Ovary (tissue), 7 donors: ENCODE measurements at regions not wholly inside any gene's neighbourhood (a gene's known extent, or its start where the extent isn't known, plus 50 kb on each side); places are given as distances from the start of the nearest gene placed in this dataset.

ENCODE experiments used
- DNase-seq, 5 donors: peaks; one replicate each; pipeline ENCODE4 v3.0.0-alpha.2; 2019 to 2020
- H3K27ac ChIP-seq, 2 donors: fragments of 200-600 bp; one replicate each; pipeline versions ENCODE4 v1.5.1 to v1.8.0; 2019 to 2022
- H3K27me3 ChIP-seq: fragments of 200-600 bp; one replicate; pipeline ENCODE4 v1.8.0; 2022
- H3K36me3 ChIP-seq: fragments of 200-600 bp; sonication (generic); one replicate; pipeline ENCODE4 v1.5.1; 2019
- H3K4me1 ChIP-seq: one replicate; pipeline ENCODE4 v1.8.1; 2013; ENCODE audit warnings: mild to moderate bottlenecking, moderate library complexity; ENCODE audit not compliant: insufficient read depth
- H3K4me3 ChIP-seq: fragments of 200-600 bp; sonication (generic); one replicate; pipeline ENCODE4 v1.5.1; 2017
- H3K9me3 ChIP-seq, 2 donors: fragments of 200-600 bp in 1 of 2; sonication (generic) in 1 of 2; one replicate each; pipeline versions ENCODE4 v1.5.1 to v1.8.1; 2013 to 2019; ENCODE audit warnings: mild to moderate bottlenecking in 1 of 2, moderate library complexity in 1 of 2
- EP300 ChIP-seq: sonication (generic); formaldehyde crosslinking; IDR thresholded peaks from one replicate; pipeline ENCODE4 v1.6.1; 2017; ENCODE audit warnings: antibody characterized with exemption
- POLR2A ChIP-seq: fragments of 450-650 bp; IDR thresholded peaks from one replicate; pipeline ENCODE4 v1.6.1; 2017; ENCODE audit warnings: antibody characterized with exemption, mild to moderate bottlenecking, moderate library complexity
- WGBS, 3 donors: extraction: QIAGEN DNeasy Blood & Tissue Kit in 1 of 3; methylation state at CpG; one replicate each; pipeline versions ENCODE4 v1.1.5 to v1.1.7; 2013 to 2017; 5-methylcytosine and 5-hydroxymethylcytosine counted together
- intact Hi-C, 4 donors: fragments of 100-400 bp; cut with DNase I; formaldehyde crosslinking; loops; one replicate each; pipeline versions ENCODE4 v1.11.0 to v1.15.1; 2022 to 2023
- TF ChIP-seq, protein P1 (sequence below), 3 donors: fragments of 450-650 bp in 2 of 3; fragments of 200-600 bp in 1 of 3; IDR thresholded peaks; one replicate each; pipeline versions ENCODE4 v1.5.1 to v1.8.0; 2016 to 2022; ENCODE audit warnings: antibody characterized with exemption in 3 of 3, mild to moderate bottlenecking in 1 of 3
- donor health status: DM: no; HTN: no; CAD: no; lungs with moderate emphysema.
- donor health status: DM: no; HTN: no; CAD: no.
- donor health status: Bipolar disorder and iron deficiency.
- donor health status: DM: no; HTN: no; CAD: no.
- donor health status: DM: yes; HTN: yes; CAD: no.

- H3K9me3 ChIP-seq = no peaks in the 10 kb centered on the region
- no peak overlapping the region for H3K27ac ChIP-seq
- no peak overlapping the region for H3K4me3 ChIP-seq
- 19 to 36% (median 23%) methylated on average over 2 of the region's 2 CpGs for WGBS, 3 donors
- DNase-seq = no peak
- TF ChIP-seq EP300 (no peak), POLR2A (no peak)
- TF ChIP-seq, protein P1, sequence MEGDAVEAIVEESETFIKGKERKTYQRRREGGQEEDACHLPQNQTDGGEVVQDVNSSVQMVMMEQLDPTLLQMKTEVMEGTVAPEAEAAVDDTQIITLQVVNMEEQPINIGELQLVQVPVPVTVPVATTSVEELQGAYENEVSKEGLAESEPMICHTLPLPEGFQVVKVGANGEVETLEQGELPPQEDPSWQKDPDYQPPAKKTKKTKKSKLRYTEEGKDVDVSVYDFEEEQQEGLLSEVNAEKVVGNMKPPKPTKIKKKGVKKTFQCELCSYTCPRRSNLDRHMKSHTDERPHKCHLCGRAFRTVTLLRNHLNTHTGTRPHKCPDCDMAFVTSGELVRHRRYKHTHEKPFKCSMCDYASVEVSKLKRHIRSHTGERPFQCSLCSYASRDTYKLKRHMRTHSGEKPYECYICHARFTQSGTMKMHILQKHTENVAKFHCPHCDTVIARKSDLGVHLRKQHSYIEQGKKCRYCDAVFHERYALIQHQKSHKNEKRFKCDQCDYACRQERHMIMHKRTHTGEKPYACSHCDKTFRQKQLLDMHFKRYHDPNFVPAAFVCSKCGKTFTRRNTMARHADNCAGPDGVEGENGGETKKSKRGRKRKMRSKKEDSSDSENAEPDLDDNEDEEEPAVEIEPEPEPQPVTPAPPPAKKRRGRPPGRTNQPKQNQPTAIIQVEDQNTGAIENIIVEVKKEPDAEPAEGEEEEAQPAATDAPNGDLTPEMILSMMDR (IDR thresholded peaks at IDR 0.05) = no peak
- intact Hi-C loops = no loop called here
- no peaks in the 10 kb centered on the region for H3K4me1 ChIP-seq
- no peaks in the 10 kb centered on the region for H3K27me3 ChIP-seq
- no peaks in the 10 kb centered on the region for H3K36me3 ChIP-seq
Observed at GRCh38 chr6:9464583-9464982, 950.3 kb downstream of the TFAP2A start.

DNA sequence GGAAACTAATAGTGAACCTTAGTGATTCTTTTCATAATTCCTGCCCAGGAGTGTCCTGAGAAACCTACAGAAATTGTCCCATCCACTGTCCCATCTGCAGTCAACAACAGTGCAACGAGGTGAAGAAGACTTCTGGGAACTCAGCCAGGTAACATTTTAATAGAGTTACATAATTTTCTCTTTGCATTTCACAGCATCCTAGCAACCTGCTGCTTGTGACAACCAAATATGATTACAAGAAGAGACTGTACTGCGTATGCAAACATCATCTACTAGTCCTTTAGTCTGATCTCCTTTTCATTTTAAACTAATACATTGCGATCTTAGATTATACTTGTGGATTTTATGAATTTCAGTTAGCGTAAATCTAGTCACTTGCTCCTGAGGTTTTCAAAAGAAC is 951.6 kb downstream of the TFAP2A start:
- 71 to 81% (median 72%) methylated on average over 4 of the region's 4 CpGs for WGBS, 3 donors
- no peaks in the 10 kb centered on the region for H3K9me3 ChIP-seq
- no peak for DNase-seq
- H3K4me1 ChIP-seq = no peaks in the 10 kb centered on the region
- no peaks in the 10 kb centered on the region for H3K36me3 ChIP-seq
- intact Hi-C loops = no loop called here
- no peak overlapping the region for H3K27ac ChIP-seq
- no peak overlapping the region for H3K4me3 ChIP-seq
- H3K27me3 ChIP-seq = no peaks in the 10 kb centered on the region
- no peak for TF ChIP-seq EP300
- TF ChIP-seq, protein P1 (IDR thresholded peaks at IDR 0.05) = no peak
- TF ChIP-seq POLR2A = no peak

- 81 to 86% (median 83%) methylated on average over 3 of the region's 3 CpGs for WGBS, 3 donors
- intact Hi-C loops = no loop called here
- TF ChIP-seq, protein P1 (IDR thresholded peaks at IDR 0.05) = no peak
- TF ChIP-seq POLR2A = no peak
- no peak for TF ChIP-seq EP300
Observed at GRCh38 chr6:9461188-9461587, 953.7 kb downstream of the TFAP2A start.

GRCh38 chr6:9458424-9458823 is 956.5 kb downstream of the TFAP2A start:
- no peak for TF ChIP-seq POLR2A
- TF ChIP-seq, protein P1 (IDR thresholded peaks at IDR 0.05) = no peak
- TF ChIP-seq EP300 = no peak
- WGBS, 3 donors = 70 to 90% (median 89%) methylated on average over 1 of the region's 1 CpG

More at GRCh38 chr6:9461188-9461587, 953.7 kb downstream of the TFAP2A start:
- Histone ChIP-seq H3K4me1 (no peaks in the 10 kb centered on the region), H3K36me3 (no peaks in the 10 kb centered on the region), H3K4me3 (no peak overlapping the region), H3K9me3 (no peaks in the 10 kb centered on the region), H3K27me3 (no peaks in the 10 kb centered on the region), H3K27ac (no peak overlapping the region)
- DNase-seq = no peak

More at GRCh38 chr6:9458424-9458823, 956.5 kb downstream of the TFAP2A start:
- intact Hi-C loops = no loop called here
- no peak overlapping the region for H3K27ac ChIP-seq
- H3K4me1 ChIP-seq = no peaks in the 10 kb centered on the region
- no peaks in the 10 kb centered on the region for H3K27me3 ChIP-seq
- no peak overlapping the region for H3K4me3 ChIP-seq
- H3K36me3 ChIP-seq = no peaks in the 10 kb centered on the region
- no peak for DNase-seq
- H3K9me3 ChIP-seq = no peaks in the 10 kb centered on the region
